ENCODE measurements at regions not wholly inside any gene's neighbourhood (a gene's known extent, or its start where the extent isn't known, plus 50 kb on each side); places are given as distances from the start of the nearest gene placed in this dataset.

GRCh38 chr13:111503376-111503775 is 182.9 kb downstream of the TEX29 start:
- no peak for TF ChIP-seq POLR2A (IDR thresholded peaks at IDR 0.05)
- no peak for TF ChIP-seq CTCF (IDR thresholded peaks at IDR 0.05 in 4 of 5, conservative IDR thresholded peaks at IDR 0.05 in 1 of 5)
